HG03103 (cell line): ENCODE measurements at regions not wholly inside any gene's neighbourhood (a gene's known extent, or its start where the extent isn't known, plus 50 kb on each side); places are given as distances from the start of the nearest gene placed in this dataset.
"Not testable (repeated sequence)": the region's sequence is repeated elsewhere in the genome, so short reads cannot be mapped to it uniquely, and the experiment has no call there.

Experiments
- ATAC-seq: cut with Tn5 transposase; IDR thresholded peaks from one replicate; pipeline ENCODE4 v1.9.1; 2021; ENCODE audit warnings: low read depth; ENCODE audit not compliant: unreplicated experiment

DNA sequence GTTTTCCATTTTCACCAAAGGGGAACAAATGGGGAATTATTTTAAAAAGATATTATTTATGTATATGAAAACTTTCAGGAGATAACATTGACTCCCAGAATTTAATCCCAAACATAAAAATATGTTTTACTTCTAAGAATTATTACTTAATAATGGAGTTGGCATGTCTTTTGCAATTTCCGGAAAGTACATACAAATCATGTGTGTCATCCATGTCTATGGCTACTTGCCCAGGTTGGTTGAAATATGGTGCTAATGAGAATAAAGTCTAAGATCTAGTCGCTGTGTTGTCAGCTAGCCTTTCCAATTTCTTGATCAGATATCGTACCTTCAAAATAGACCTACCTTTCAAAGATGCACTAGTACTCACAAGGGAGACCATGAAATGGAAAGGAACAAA lies 1003.2 kb upstream of the PCDH20 start:
- ATAC-seq, result no peak

DNA sequence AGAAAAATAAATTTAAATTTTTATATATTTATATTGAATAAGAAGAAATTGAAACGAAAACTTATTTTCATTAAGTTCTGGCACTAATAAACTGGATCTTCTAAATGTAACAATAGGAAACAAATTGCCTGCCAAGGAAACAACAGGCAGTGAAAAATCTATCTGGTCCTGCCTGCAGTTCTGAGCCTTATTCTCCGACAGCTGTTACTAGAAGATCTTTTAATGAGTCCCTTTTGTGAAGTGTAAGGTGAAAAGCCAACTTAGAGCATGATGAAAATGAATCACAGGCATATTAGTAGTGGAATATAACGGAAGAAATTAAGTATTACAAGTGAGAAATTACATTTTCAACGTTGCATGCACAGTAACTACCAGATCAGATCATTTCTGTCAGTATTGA lies 1002.7 kb upstream of the PCDH20 start:
- no peak for ATAC-seq

DNA sequence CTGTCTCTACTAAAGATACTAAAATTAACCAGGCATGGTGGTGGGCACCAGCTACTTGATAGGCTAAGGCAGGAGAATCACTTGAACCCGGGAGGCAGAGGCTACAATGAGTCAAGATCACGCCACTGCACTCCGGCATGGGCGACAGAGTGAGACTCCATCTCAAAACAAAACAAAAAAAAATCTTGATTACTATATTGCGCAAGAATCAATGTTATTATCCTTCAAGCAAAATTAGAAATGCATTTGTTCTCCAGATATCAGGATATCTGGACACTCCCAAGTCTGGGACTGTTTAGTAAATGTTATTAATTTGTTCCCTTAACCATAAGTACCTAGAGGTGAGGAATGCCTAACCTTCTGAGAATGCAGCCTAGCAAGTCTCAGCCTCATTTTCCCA lies 992.2 kb upstream of the PCDH20 start:
- no peak for ATAC-seq

DNA sequence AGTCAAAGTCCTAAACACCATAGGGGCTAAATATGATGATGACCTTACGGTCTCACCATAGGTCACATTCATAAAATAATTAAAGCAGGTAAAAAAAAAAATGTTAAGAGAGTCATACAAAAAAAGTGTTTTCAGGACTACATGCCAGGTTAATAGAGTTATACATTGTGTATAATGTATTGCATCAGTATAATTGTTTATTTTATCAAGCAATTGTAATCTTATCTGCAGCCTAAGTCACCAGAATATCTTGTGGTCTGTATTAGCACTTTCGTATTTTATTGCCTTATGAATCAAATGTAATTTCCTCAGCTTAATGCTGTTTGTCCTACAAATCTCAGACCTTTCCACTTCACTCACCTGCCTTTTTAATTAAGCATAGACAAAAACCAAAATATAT lies 972.9 kb upstream of the PCDH20 start:
- ATAC-seq, result no peak

DNA sequence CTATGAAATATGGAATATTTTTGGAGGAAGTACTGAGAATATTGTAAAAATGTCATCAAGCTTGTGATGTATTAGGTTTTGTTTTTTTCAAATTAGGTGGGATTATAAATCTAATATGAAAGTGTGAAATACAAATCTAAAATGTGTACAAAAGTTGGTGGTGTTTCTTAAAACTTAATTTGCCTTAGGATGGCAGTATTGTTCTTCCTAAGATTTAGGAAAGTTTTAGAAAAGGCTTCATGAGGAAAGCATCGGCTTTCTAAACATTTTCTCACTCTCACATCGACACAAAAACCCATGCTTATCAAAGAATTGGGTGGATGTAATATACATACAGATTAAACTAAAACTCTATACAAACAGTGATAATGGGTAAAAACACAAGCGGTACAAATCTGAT lies 972.0 kb upstream of the PCDH20 start:
- no peak for ATAC-seq

DNA sequence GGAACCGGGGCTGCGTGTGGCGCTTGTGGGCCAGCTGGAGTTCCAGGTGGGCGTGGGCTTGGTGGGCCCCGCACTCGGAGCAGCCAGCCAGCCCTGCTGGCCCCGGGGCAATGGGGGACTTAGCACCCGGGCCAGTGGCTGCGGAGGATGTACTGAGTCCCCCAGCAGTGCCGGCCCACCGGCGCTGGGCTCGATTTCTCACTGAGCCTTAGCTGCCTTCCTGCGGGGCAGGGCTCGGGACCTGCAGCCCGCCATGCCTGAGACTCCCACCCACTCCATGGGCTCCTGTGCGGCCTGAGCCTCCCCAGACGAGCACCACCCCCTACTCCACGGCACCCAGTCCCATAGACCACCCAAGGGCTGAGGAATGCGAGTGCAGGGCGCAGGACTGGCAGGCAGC lies 963.6 kb upstream of the PCDH20 start:
- ATAC-seq, result not testable (repeated sequence)

DNA sequence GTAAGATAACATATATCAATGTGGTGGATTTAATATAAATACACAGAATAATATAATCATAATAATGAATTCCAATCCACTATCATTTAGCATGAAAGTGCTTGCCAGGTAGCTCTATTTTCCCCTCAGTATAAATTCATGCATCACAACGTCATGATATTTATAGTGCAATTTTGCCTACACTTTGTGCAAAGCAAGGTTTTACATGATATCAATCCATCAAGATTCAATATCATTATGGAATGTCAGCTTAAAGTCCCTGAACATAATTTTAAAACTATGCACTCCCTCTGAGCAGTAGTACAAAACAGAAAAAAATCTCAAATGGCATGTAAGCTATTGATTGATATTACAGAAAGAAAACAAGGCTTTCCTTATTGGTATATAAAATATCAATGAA lies 962.2 kb upstream of the PCDH20 start:
- no peak for ATAC-seq

DNA sequence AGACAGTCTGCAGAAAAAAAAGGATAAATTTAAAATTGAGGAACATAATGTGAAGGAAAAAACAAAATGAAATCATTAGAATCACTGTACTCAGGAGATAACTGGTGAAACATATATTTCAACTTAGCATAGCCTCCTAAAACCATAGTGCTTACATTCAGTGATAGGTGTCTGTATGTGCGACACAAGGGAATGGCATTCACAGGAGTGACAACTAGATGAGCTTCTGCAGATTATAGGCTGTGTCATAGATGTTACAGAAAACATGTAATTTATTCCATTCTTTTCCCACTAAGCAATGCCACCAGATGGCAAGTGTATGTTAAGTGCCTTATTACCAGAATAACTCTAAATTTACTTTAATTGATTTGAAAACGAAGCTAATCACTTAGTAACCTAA lies 960.0 kb upstream of the PCDH20 start:
- ATAC-seq, result no peak

DNA sequence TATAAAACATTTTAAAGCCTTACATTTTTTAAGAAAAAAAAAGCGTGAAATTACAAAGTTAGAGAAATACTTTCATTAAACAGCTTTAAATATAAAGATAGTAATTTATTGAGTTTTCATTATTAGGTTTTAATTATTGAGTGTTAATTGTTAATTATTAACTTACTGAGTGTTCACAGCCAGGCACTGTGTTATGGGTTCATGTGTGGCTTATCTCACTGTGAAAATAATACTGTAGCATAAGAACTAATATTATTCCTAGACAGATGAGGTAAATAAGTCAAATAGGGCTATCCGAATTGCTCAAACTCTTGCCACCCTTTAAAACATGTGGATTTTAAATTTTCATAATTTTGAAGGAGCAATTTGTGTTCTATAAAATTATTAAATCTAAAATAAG lies 956.1 kb upstream of the PCDH20 start:
- no peak for ATAC-seq

DNA sequence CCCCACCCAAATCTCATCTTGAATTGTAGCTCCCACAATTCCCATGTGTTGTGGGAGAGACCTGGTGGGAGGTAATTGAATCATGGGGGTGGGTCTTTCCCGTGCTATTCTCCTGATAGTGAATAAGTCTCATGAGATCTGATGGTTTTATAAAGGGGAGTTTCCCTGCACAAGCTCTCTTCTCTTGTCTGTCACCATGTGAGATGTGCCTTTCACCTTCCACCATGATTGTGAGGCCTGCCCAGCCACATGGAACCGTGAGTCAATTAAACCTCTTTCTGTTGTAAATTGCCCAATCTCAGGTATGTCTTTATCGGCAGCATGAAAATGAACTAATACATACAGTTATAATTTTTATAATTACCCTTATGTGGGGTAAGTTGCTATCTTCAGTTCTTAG lies 952.3 kb upstream of the PCDH20 start:
- not testable (repeated sequence) for ATAC-seq

DNA sequence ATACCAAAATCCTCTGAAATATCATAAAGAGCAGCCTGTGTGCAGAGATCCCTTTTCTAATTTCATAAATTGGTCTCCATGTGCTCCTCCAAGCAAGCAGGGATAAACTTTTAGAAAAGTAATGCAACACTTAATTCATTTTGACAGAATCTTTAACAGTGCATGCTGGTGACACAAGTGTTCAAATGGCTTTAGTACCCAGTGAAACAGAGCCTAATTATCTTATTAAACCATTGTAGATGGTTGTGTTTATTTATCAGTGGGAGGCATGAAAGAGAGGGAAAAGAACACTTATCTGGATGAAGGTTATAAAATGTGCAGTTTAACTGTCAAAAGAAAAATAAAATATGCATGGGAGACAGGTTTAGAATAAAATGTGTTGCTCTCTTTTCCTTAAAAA lies 945.0 kb upstream of the PCDH20 start:
- ATAC-seq, result no peak

DNA sequence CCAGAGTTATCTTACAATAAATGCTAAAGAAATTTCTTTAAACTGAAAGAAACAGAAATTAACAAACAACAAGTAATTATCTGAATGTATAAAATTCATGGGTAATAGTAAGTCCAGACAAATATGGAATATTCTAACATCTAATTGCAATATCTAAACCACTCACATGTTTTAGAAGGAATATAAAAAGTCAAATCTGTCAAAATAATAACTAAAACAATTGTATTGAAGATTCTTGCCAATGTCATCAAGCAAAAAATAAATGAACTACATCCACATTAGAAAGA lies 942.9 kb upstream of the PCDH20 start:
- ATAC-seq, result no peak

DNA sequence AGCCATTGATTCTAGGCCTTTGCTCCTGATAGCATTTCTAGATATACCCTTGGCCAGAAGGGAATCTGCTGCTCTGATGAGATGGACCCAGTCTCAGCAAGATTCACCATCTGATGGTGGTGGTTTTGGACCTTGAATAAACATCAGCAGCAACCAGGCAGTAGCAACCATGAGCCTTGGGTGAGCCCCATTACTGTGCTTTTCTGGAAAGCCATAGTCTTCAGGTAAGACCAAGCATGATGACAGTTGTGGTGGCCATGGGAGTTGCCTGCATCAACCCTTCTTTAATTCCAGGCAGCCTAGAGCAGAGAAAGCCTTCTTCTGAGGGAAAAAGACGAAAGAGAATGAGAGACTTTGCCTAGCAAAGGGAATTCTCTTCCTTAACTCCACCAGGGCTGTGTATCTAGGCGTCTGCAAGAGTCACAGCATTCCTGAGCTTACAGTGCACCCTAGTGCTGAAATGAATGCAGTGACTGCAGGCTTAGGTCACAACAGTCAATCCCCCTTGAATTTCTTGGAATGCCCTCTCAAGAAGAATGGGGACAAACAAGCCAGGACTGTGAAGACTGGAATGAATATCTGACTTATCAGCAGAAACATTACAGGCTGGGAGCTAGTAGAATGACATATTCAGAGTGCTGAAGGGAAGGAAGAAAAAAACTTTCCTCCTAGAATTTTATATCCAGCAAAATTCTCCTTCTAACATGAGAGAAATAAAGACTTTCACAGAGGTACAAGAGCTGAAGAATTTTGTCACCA lies 942.4 kb upstream of the PCDH20 start:
- peak; percentile 93 for ATAC-seq

DNA sequence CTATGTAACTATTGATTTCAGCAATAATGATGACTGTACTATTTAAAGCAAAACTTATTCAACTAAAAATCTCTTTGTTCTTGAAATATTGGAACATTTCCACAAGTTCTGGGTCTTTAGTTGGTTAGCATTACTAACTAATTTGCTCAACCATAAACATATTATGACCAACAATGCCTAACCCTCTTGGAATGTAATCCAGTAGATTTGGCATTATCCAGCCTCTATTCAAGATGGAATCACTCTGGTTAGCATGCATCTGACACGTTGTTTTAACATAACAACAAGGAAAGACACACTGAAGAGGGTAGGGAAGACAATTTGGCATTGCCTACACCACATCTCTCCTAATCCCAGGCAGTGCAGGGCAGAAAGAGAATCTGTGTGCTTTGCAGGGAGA lies 941.3 kb upstream of the PCDH20 start:
- ATAC-seq, result no peak

DNA sequence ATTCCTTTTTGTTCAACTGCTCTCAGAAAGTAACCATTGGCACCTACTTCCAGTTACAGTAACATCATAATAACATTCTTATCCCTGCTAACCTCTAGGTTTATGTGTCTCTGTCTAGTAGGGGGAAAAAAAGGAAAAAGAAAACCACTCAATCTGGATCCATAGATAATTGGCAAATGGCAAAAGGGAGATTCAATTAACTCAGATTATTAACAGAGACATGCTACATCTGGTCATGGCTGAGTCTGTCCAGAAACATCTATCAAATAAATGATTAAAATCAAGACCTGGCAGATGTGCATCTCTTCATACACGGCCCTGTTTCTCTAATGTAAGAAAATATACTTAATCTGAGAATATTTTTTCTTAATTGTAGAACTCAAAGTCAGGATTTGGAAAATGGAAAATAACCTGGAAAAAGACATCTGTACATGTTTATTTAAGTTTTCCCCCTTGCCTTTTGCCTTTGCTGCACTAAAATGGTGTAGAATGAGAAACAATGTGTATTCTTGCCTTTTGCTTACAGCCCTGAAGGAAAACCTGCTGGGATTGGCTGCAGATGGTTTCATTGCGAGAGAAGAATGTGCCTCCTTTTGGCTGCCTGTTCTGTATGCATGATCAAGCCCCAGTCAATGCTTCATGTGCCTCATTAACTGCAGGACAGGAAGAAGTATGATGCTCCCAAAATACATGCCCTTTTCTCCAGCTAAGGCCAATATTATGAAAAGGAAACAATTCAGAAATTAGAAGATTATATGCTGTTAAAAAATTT lies 921.6 kb upstream of the PCDH20 start:
- no peak for ATAC-seq

DNA sequence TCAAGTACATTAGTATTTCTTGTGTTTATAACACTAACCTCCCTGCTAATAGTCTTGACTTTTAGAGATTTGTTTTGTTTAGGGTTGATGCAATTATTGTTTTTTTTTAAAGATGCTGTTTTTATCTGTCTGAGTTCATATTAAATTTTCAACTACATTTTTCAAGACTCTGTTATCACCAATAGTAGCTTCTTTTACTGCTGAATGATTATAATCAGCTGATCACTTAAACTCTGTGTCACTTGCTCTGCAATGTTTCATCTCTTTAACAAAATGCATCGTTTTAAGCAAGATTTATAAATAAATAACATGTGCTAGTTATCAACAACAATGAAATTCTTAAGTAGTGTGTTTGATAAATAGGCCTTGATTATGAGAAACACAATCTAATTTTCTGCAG lies 920.9 kb upstream of the PCDH20 start:
- ATAC-seq, result no peak

DNA sequence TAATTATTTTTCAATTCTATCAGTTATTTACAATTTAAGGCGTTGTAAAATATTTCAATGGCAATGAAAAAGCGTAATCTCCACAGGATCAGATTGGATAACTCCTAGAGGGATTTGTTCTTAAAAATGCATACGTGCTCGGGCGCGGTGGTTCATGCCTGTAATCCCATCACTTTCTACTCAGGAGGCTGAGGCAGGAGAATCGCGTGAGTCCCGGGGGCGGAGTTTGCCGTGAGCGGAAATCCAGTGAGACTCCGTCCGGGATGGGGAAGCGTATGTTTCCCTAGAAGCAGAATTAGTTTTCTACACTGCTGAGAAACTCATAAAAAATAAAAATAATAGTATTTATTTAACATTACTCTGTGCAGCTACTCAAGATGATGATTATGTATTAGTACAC lies 917.8 kb upstream of the PCDH20 start:
- no peak for ATAC-seq

DNA sequence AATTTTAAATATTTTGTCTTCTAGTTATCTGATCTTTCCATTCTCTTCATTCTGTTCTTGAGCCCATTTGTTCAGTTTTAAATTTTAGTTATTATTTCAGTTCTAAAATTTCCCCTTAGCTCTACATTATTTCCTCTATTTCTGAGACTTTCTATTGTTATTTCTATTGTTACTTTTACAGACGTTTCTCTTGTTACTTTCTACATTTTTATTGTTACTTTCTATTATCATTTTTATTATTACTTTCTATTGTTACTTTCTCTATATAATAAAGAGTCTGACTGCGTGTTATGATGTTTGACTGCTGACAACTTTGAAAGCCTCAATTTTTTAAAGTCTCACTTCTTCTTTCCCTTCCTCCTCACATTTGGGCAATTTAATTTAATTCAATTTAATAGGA lies 915.7 kb upstream of the PCDH20 start:
- ATAC-seq, result no peak

DNA sequence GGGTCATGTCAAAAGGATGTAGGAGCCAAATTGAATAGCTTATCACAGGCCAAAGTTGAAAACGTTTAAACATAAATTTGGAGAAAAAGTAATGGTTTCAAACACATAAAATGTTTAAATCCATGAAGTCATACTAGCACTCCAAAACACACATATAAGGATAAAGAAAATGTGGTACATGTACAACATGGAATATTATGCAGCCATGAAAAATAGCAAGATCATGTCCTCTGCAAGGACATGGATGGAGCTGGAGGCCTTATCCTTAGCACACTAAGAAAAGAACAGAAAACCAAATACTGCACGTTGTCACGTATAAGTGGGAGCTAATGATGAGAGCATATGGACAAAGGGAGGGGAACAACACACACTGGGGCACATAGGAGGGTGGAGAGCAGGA lies 911.7 kb upstream of the PCDH20 start:
- ATAC-seq, result no peak

DNA sequence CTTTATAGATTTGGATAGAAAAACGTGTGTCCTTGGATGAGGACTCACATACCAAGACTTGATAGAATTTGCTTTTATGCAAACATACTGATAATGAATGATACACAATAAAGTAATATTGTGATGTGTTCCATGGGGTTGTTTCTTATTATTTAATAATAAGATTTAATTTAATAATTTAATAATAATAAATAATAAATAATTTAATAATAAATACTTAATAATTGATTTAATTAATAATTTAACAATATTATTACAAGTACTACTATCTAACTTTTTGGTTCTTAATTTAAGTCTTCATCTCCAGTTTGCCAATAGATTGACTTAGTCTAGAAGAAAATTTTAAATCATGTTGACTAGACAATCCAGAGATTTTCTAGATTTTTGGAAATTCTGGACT lies 909.2 kb upstream of the PCDH20 start:
- ATAC-seq, result no peak

DNA sequence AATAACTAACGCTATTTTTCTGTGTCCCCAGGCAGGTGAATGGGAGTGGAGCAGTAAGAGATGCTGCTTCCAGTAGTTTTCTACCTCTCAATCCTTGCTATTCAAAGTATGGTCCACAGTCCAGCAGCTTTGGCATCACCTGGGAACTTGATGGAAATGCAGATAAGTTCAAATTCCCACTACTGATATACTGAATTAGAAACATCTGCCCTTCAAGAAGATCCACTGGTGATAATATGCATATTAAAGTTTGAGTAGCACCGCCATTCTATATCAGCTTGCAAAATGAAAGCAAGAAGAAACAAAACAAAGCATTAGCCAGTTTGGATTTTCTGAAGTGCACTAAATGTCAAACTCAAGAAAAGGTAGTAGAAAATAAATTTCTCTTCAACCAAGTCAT lies 906.2 kb upstream of the PCDH20 start:
- ATAC-seq, result no peak

DNA sequence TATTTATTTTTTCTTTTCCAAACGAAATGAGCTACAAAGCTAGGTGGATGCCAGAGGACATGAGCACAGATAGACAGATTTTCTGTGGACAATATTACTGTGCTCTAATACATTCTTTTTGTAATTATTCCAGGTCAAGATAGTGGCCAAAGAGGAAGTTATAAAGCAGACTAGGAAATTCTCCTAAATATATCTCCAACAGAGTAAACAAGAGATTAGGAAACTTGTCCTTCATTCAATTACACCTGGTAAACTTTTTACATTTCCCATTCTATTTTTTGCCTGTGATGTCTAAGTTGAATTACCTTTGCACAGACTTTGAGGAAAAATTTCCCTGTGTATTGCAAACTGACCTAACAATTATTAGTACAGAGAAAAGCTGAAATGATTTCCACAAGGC lies 905.5 kb upstream of the PCDH20 start:
- ATAC-seq, result no peak
